ENCODE measurements at regions not wholly inside any gene's neighbourhood (a gene's known extent, or its start where the extent isn't known, plus 50 kb on each side); places are given as distances from the start of the nearest gene placed in this dataset.

DNA sequence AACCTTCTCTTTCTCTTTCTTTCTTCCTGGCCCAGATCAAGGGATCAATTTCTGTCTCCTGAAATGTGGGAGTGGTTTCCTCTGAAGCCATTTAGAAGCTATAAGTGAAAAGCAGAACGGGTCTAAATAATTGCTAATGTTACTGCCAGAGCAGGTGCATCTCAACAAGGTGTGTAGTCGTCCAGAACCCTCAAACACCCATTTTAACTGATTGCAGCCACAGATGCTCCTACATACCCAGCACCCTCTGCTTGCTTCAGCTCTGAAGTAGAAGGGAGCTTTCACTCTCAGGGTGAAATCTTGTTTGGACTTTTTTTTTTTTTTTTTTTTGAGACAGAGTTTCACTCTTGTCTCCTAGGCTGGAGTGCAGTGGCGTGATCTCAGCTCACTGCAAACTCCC lies 592.1 kb upstream of the ARID1B start:
- Histone ChIP-seq H3K9ac (ENCODE audit: control insufficient read depth, extremely low read depth, insufficient read depth, low read length) (no peak overlapping the region), H3K9me1 (ENCODE audit: control insufficient read depth, extremely low read depth, insufficient read depth, low read length) (no peaks in the 10 kb centered on the region), H3K9me3 (ENCODE audit: control insufficient read depth, low read depth, low read length) (no peaks in the 10 kb centered on the region), H3K4me2 (ENCODE audit: control insufficient read depth, extremely low read depth, insufficient read depth, low read depth, low read length) (no peak overlapping the region), H3K27ac (ENCODE audit: control insufficient read depth, insufficient read depth, low read length) (no peak overlapping the region), H3K27me3 (ENCODE audit: control insufficient read depth, extremely low read depth, insufficient read depth, low read length) (no peaks in the 10 kb centered on the region), H3K79me2 (ENCODE audit: control insufficient read depth, insufficient read depth, low read length) (no peaks in the 10 kb centered on the region), H2AFZ (ENCODE audit: control insufficient read depth, low read length) (no peak overlapping the region), H3K36me3 (ENCODE audit: control insufficient read depth in 2 of 2, extremely low read depth in 1 of 2, insufficient read depth in 2 of 2, low read length in 2 of 2) (no peaks in the 10 kb centered on the region), H3K4me1 (ENCODE audit: control insufficient read depth, extremely low read depth, insufficient read depth, low read length) (no peaks in the 10 kb centered on the region), H3K4me3 (ENCODE audit: control insufficient read depth in 2 of 3, extremely low read depth in 1 of 3, insufficient read depth in 2 of 3, low read depth in 1 of 3, low read length in 3 of 3) (no peak overlapping the region), H4K20me1 (ENCODE audit: control insufficient read depth, extremely low read depth, insufficient read depth, low read length) (no peaks in the 10 kb centered on the region)
- dilution Hi-C loops (cut with MboI; ENCODE audit: extremely low pct_ligation_motif_present, low sequenced_read_pairs) = no loop called here
- no peak for FAIRE-seq
- no peak for DNase-seq (ENCODE audit: low read depth, low spot score)
- no peak for TF ChIP-seq EZH2 (IDR thresholded peaks at IDR 0.05; ENCODE audit: low read length)
- no peak for TF ChIP-seq CTCF (optimal IDR thresholded peaks at IDR 0.05 in 1 of 3, IDR thresholded peaks at IDR 0.05 in 1 of 3, conservative IDR thresholded peaks at IDR 0.05 in 1 of 3; ENCODE audit: extremely low read depth in 1 of 3, insufficient read depth in 2 of 3, low read length in 3 of 3)

GRCh38 chr6:156183678-156184077 lies 593.5 kb upstream of the ARID1B start:
- no peak overlapping the region for H2AFZ ChIP-seq (ENCODE audit: control insufficient read depth, low read length)
- no peaks in the 10 kb centered on the region for H3K9me3 ChIP-seq (ENCODE audit: control insufficient read depth, low read depth, low read length)
- H3K27ac ChIP-seq (ENCODE audit: control insufficient read depth, insufficient read depth, low read length) = no peak overlapping the region
- no peak overlapping the region for H3K9ac ChIP-seq (ENCODE audit: control insufficient read depth, extremely low read depth, insufficient read depth, low read length)
- H3K27me3 ChIP-seq (ENCODE audit: control insufficient read depth, extremely low read depth, insufficient read depth, low read length) = no peaks in the 10 kb centered on the region
- no peaks in the 10 kb centered on the region for H3K9me1 ChIP-seq (ENCODE audit: control insufficient read depth, extremely low read depth, insufficient read depth, low read length)
- no peak overlapping the region for H3K4me2 ChIP-seq (ENCODE audit: control insufficient read depth, extremely low read depth, insufficient read depth, low read depth, low read length)
- FAIRE-seq (no peak), DNase-seq (ENCODE audit: low read depth, low spot score) (no peak)
- no peaks in the 10 kb centered on the region for H4K20me1 ChIP-seq (ENCODE audit: control insufficient read depth, extremely low read depth, insufficient read depth, low read length)
- no peaks in the 10 kb centered on the region for H3K79me2 ChIP-seq (ENCODE audit: control insufficient read depth, insufficient read depth, low read length)
- no peak for TF ChIP-seq CTCF (optimal IDR thresholded peaks at IDR 0.05 in 1 of 3, IDR thresholded peaks at IDR 0.05 in 1 of 3, conservative IDR thresholded peaks at IDR 0.05 in 1 of 3; ENCODE audit: extremely low read depth in 1 of 3, insufficient read depth in 2 of 3, low read length in 3 of 3)
- TF ChIP-seq EZH2 (IDR thresholded peaks at IDR 0.05; ENCODE audit: low read length) = no peak
- no peak overlapping the region for H3K4me3 ChIP-seq (ENCODE audit: control insufficient read depth in 2 of 3, extremely low read depth in 1 of 3, insufficient read depth in 2 of 3, low read depth in 1 of 3, low read length in 3 of 3)
- dilution Hi-C loops (cut with MboI; ENCODE audit: extremely low pct_ligation_motif_present, low sequenced_read_pairs) = no loop called here
- H3K4me1 ChIP-seq (ENCODE audit: control insufficient read depth, extremely low read depth, insufficient read depth, low read length) = no peaks in the 10 kb centered on the region
- H3K36me3 ChIP-seq (ENCODE audit: control insufficient read depth in 2 of 2, extremely low read depth in 1 of 2, insufficient read depth in 2 of 2, low read length in 2 of 2) = no peaks in the 10 kb centered on the region

Data from keratinocyte (primary cell).